ENCODE measurements at regions not wholly inside any gene's neighbourhood (a gene's known extent, or its start where the extent isn't known, plus 50 kb on each side); places are given as distances from the start of the nearest gene placed in this dataset.
"Not testable (repeated sequence)": the region's sequence is repeated elsewhere in the genome, so short reads cannot be mapped to it uniquely, and the experiment has no call there.

GRCh38 chr5:1626397-1626796, 102.6 kb upstream of the LPCAT1 start:
- DNase-seq, result not testable (repeated sequence)

- DNase-seq, result not testable (repeated sequence)
Measured at GRCh38 chr5:1619531-1619930, 95.8 kb upstream of the LPCAT1 start.

GRCh38 chr5:1618296-1618865, 94.6 kb upstream of the LPCAT1 start:
- DNase-seq, result not testable (repeated sequence)

GRCh38 chr5:1617236-1617755, 93.5 kb upstream of the LPCAT1 start:
- not testable (repeated sequence) for DNase-seq

GRCh38 chr5:1613515-1613914, 89.8 kb upstream of the LPCAT1 start:
- DNase-seq, result not testable (repeated sequence)

GRCh38 chr5:1610526-1610925, 86.8 kb upstream of the LPCAT1 start:
- DNase-seq, result not testable (repeated sequence)

GRCh38 chr5:1609111-1609510, 85.4 kb upstream of the LPCAT1 start:
- DNase-seq, result not testable (repeated sequence)

GRCh38 chr5:1608336-1608735, 84.6 kb upstream of the LPCAT1 start:
- DNase-seq, result not testable (repeated sequence)

GRCh38 chr5:1606951-1607350, 83.2 kb upstream of the LPCAT1 start:
- not testable (repeated sequence) for DNase-seq

- not testable (repeated sequence) for DNase-seq
Measured at GRCh38 chr5:1603916-1604315, 80.2 kb upstream of the LPCAT1 start.

GRCh38 chr5:1601565-1601964, 77.8 kb upstream of the LPCAT1 start:
- peak; percentile 44 to 62 for DNase-seq

GRCh38 chr5:1598950-1599737, 75.4 kb upstream of the LPCAT1 start:
- DNase-seq, result not testable (repeated sequence)

- not testable (repeated sequence) for DNase-seq
Measured at GRCh38 chr5:1597093-1597473, 73.3 kb upstream of the LPCAT1 start.

- not testable (repeated sequence) for DNase-seq
Measured at GRCh38 chr5:1596462-1597092, 72.8 kb upstream of the LPCAT1 start.

GRCh38 chr5:1594357-1595106, 70.8 kb upstream of the LPCAT1 start:
- peak; percentile 96 to 98 for DNase-seq

GRCh38 chr5:1593903-1594356, 70.2 kb upstream of the LPCAT1 start:
- no peak for DNase-seq

- DNase-seq, result not testable (repeated sequence)
Measured at GRCh38 chr5:1588071-1588694, 64.4 kb upstream of the LPCAT1 start.

GRCh38 chr5:1583081-1583875, 59.5 kb upstream of the LPCAT1 start:
- not testable (repeated sequence) for DNase-seq

GRCh38 chr5:1579389-1579788, 55.6 kb upstream of the LPCAT1 start:
- DNase-seq, result not testable (repeated sequence)

GRCh38 chr5:1576851-1577250, 53.1 kb upstream of the LPCAT1 start:
- DNase-seq, result not testable (repeated sequence)

GRCh38 chr5:1575991-1576714, 52.4 kb upstream of the LPCAT1 start:
- DNase-seq, result not testable (repeated sequence)

Data from NCI-H1930 (cell line).